ENCODE measurements at regions not wholly inside any gene's neighbourhood (a gene's known extent, or its start where the extent isn't known, plus 50 kb on each side); places are given as distances from the start of the nearest gene placed in this dataset.

GRCh38 chr10:117746541-117747448, 204.2 kb downstream of the EMX2 start:
- intact Hi-C loops (cut with micrococcal nuclease) (no loop called here), dilution Hi-C loops (cut with MboI; ENCODE audit: extremely low pct_ligation_motif_present, low sequenced_read_pairs) (no loop called here)
- POLR2A ChIA-PET, result no interaction called here

More at GRCh38 chr10:117746541-117747448, 204.2 kb downstream of the EMX2 start:
- H4K20me1 ChIP-seq (replicated peaks; ENCODE audit: control insufficient read depth, extremely low read depth, insufficient read depth, low read length), result no peaks in the 10 kb centered on the region
- no peak for DNase-seq (ENCODE audit: low read depth, low spot score)
- no peaks in the 10 kb centered on the region for H3K36me3 ChIP-seq (ENCODE audit: control insufficient read depth in 2 of 2, extremely low read depth in 1 of 2, insufficient read depth in 2 of 2, low read length in 2 of 2)
- H3K9me1 ChIP-seq (replicated peaks; ENCODE audit: control insufficient read depth, extremely low read depth, insufficient read depth, low read length), result no peaks in the 10 kb centered on the region
- H3K4me2 ChIP-seq (ENCODE audit: insufficient read depth, low read length), result no peak overlapping the region
- no peak overlapping the region for H3K4me3 ChIP-seq (replicated peaks in 1 of 3; ENCODE audit: insufficient read depth in 1 of 3, low read depth in 1 of 3, low read length in 3 of 3)
- no peak overlapping the region for H3K9ac ChIP-seq (replicated peaks; ENCODE audit: extremely low read depth, insufficient read depth, low read length)
- H3K27ac ChIP-seq (ENCODE audit: insufficient read depth, low read depth, low read length), result no peak overlapping the region
- no peak for FAIRE-seq
- TF ChIP-seq POLR2A (IDR thresholded peaks at IDR 0.05; ENCODE audit: low read depth, low read length), result no peak
- TF ChIP-seq MYC (IDR thresholded peaks at IDR 0.05; ENCODE audit: low read depth, low read length), result no peak
- no peak for TF ChIP-seq MAX (IDR thresholded peaks at IDR 0.05; ENCODE audit: insufficient read depth, insufficient read length)
- no peak for TF ChIP-seq POLR2AphosphoS5 (IDR thresholded peaks at IDR 0.05; ENCODE audit: insufficient read depth, low read depth, low read length)
- no peak for TF ChIP-seq JUN (IDR thresholded peaks at IDR 0.05; ENCODE audit: borderline replicate concordance, insufficient read depth, insufficient read length, low read depth)
- no peak for TF ChIP-seq CTCF (IDR thresholded peaks at IDR 0.05; ENCODE audit: extremely low read depth in 1 of 2, insufficient read depth in 1 of 2, low read depth in 1 of 2, low read length in 2 of 2)
- TF ChIP-seq FOS (IDR thresholded peaks at IDR 0.05; ENCODE audit: borderline replicate concordance, insufficient read depth, low read length), result no peak
- no peak for TF ChIP-seq EZH2 (IDR thresholded peaks at IDR 0.05; ENCODE audit: borderline replicate concordance, low read depth, low read length, severe bottlenecking)
- TF ChIP-seq GATA2 (IDR thresholded peaks at IDR 0.05; ENCODE audit: insufficient read depth, insufficient read length, low read depth, low read length), result no peak
- no peaks in the 10 kb centered on the region for H3K4me1 ChIP-seq (ENCODE audit: control insufficient read depth, extremely low read depth, insufficient read depth, low read length)
- no peak overlapping the region for H2AFZ ChIP-seq (ENCODE audit: low read depth, low read length)
- no peaks in the 10 kb centered on the region for H3K79me2 ChIP-seq (ENCODE audit: control insufficient read depth, insufficient read depth, low read length)
- no TSS peak for BruUV-seq (replicated peaks)
- H3K27me3 ChIP-seq (ENCODE audit: control insufficient read depth in 2 of 2, insufficient read depth in 2 of 2, low read length in 2 of 2), result no peaks in the 10 kb centered on the region
- CTCF ChIA-PET, result no interaction called here
- H3K9me3 ChIP-seq (replicated peaks; ENCODE audit: control insufficient read depth, insufficient read depth, low read length), result no peaks in the 10 kb centered on the region

Data from endothelial cell of umbilical vein (primary cell).